ENCODE measurements at regions not wholly inside any gene's neighbourhood (a gene's known extent, or its start where the extent isn't known, plus 50 kb on each side); places are given as distances from the start of the nearest gene placed in this dataset.

- TF ChIP-seq CTCF (conservative IDR thresholded peaks at IDR 0.05; ENCODE audit: low read depth, low read length): no peak
- DNase-seq (ENCODE audit: low read depth): no peak
- H3K4me3 ChIP-seq (ENCODE audit: low read depth, low read length): no peak overlapping the region
These were observed 50.5 kb upstream of the DNAJC19 start for GRCh38 chr3:181040030-181040429.
